GM23338 (cell line): ENCODE measurements at regions not wholly inside any gene's neighbourhood (a gene's known extent, or its start where the extent isn't known, plus 50 kb on each side); places are given as distances from the start of the nearest gene placed in this dataset.

Experiments
- ATAC-seq: fragments of 200-7000 bp; cut with Tn5 transposase; 3 replicates; pipeline ENCODE4 v1.9.1; 2020
- DNase-seq: peaks from one replicate; pipeline ENCODE4 v3.0.0-alpha.2; 2015; ENCODE audit warnings: low spot score
- H2AFZ ChIP-seq: fragments of 200-600 bp; sonication (generic); 2 replicates; pipeline ENCODE4 v1.8.0; 2016; ENCODE audit warnings: antibody characterized with exemption, mild to moderate bottlenecking, moderate library complexity
- H3F3A ChIP-seq: fragments of 200-600 bp; sonication (generic); replicated peaks from 2 replicates; pipeline ENCODE4 v1.8.0; 2017; ENCODE audit warnings: antibody characterized with exemption, mixed run types, low read depth
- H3K27ac ChIP-seq: fragments of 200-600 bp; sonication (generic); 2 replicates; pipeline ENCODE4 v1.6.1; 2016; ENCODE audit warnings: low read depth
- H3K27me3 ChIP-seq: fragments of 200-600 bp; sonication (generic); 2 replicates; pipeline ENCODE4 v1.8.0; 2016; ENCODE audit warnings: mild to moderate bottlenecking, mixed run types, moderate library complexity; ENCODE audit not compliant: insufficient read depth
- H3K36me3 ChIP-seq: fragments of 200-600 bp; sonication (generic); 2 replicates; pipeline ENCODE4 v1.8.0; 2016; ENCODE audit warnings: mild to moderate bottlenecking; ENCODE audit not compliant: insufficient read depth
- H3K4me1 ChIP-seq: fragments of 200-600 bp; sonication (generic); 2 replicates; pipeline ENCODE4 v1.8.0; 2016; ENCODE audit warnings: mild to moderate bottlenecking, moderate library complexity; ENCODE audit not compliant: insufficient read depth
- H3K4me2 ChIP-seq: fragments of 200-600 bp; sonication (generic); 2 replicates; pipeline ENCODE4 v1.7.1; 2017; ENCODE audit warnings: mixed run types
- H3K4me3 ChIP-seq: fragments of 200-600 bp; sonication (generic); 2 replicates; pipeline ENCODE4 v1.6.1; 2016; ENCODE audit warnings: mixed run types
- H3K79me2 ChIP-seq: fragments of 200-600 bp; sonication (generic); replicated peaks from 2 replicates; pipeline ENCODE4 v1.8.0; 2017; ENCODE audit warnings: mild to moderate bottlenecking; ENCODE audit not compliant: insufficient read depth
- H3K9me2 ChIP-seq: fragments of 200-600 bp; sonication (generic); 2 replicates; pipeline ENCODE4 v1.8.0; 2017; ENCODE audit not compliant: insufficient read depth
- H4K20me1 ChIP-seq: fragments of 200-600 bp; sonication (generic); replicated peaks from 2 replicates; pipeline ENCODE4 v1.8.0; 2017; ENCODE audit warnings: mild to moderate bottlenecking; ENCODE audit not compliant: insufficient read depth
- H3K27ac Mint-ChIP-seq: 2 replicates; pipeline ENCODE4 v1.8.0; 2020; ENCODE audit warnings: inconsistent platforms, mild to moderate bottlenecking, moderate library complexity, mixed read lengths
- H3K27me3 Mint-ChIP-seq: 3 replicates; pipeline ENCODE4 v1.8.0; 2022; ENCODE audit warnings: low read depth, mild to moderate bottlenecking, moderate library complexity, mixed read lengths, inconsistent platforms; ENCODE audit not compliant: insufficient read depth, poor library complexity
- H3K36me3 Mint-ChIP-seq: 3 replicates; pipeline ENCODE4 v1.8.0; 2021; ENCODE audit warnings: low read depth, mild to moderate bottlenecking, inconsistent platforms, moderate library complexity, mixed read lengths
- H3K4me1 Mint-ChIP-seq: 3 replicates; pipeline ENCODE4 v1.8.0; 2020; ENCODE audit warnings: mild to moderate bottlenecking, inconsistent platforms, mixed read lengths
- H3K4me3 Mint-ChIP-seq: 3 replicates; pipeline ENCODE4 v1.8.0; 2021; ENCODE audit warnings: moderate library complexity, mild to moderate bottlenecking, inconsistent platforms, mixed read lengths
- H3K9me3 Mint-ChIP-seq: 3 replicates; pipeline ENCODE4 v1.8.0; 2020; ENCODE audit warnings: moderate library complexity, mild to moderate bottlenecking, inconsistent platforms, mixed read lengths
- CREB1 ChIP-seq: fragments of 250-450 bp; sonication (Bioruptor Pico); IDR thresholded peaks from 2 replicates; pipeline ENCODE4 v1.5.0; 2020; ENCODE audit warnings: low read depth, mild to moderate bottlenecking, moderate library complexity
- EZH2 ChIP-seq: fragments of 200-600 bp; sonication (generic); IDR thresholded peaks from one replicate; pipeline ENCODE4 v1.8.0; 2017; ENCODE audit warnings: antibody characterized with exemption, mild to moderate bottlenecking, low read depth; ENCODE audit not compliant: unreplicated experiment
- EZH2phosphoT487 ChIP-seq: fragments of 200-600 bp; sonication (generic); IDR thresholded peaks from one replicate; pipeline ENCODE4 v1.8.1; 2018; ENCODE audit warnings: antibody characterized with exemption; ENCODE audit not compliant: unreplicated experiment
- JUNB ChIP-seq: IDR thresholded peaks from one replicate; pipeline ENCODE4 v1.6.1; 2016; ENCODE audit warnings: antibody characterized with exemption; ENCODE audit not compliant: unreplicated experiment
- NANOG ChIP-seq: IDR thresholded peaks from 2 replicates; pipeline ENCODE4 v1.6.1; 2016; ENCODE audit warnings: antibody characterized with exemption, borderline replicate concordance
- POLR2AphosphoS5 ChIP-seq: IDR thresholded peaks from 2 replicates; pipeline ENCODE4 v1.6.1; 2016; ENCODE audit warnings: antibody characterized with exemption, low read depth
- STAT1 ChIP-seq: IDR thresholded peaks from one replicate; pipeline ENCODE4 v1.6.1; 2016; ENCODE audit warnings: antibody characterized with exemption; ENCODE audit not compliant: unreplicated experiment
- ZNF114 ChIP-seq: fragments of 250-450 bp; sonication (Bioruptor Pico); IDR thresholded peaks from 2 replicates; pipeline ENCODE4 v1.5.0; 2020; ENCODE audit warnings: mild to moderate bottlenecking, moderate library complexity
- ZNF331 ChIP-seq: fragments of 250-450 bp; sonication (Bioruptor Pico); IDR thresholded peaks from 2 replicates; pipeline ENCODE4 v1.5.0; 2020; ENCODE audit warnings: low read depth, mild to moderate bottlenecking, moderate library complexity
- TF ChIP-seq, protein P1 (sequence below): fragments of 250-450 bp; sonication (Bioruptor Pico); IDR thresholded peaks from 2 replicates; pipeline ENCODE4 v1.5.0; 2020; ENCODE audit warnings: mild to moderate bottlenecking, moderate library complexity
- TF ChIP-seq, protein P2 (sequence below), 2 experiments: fragments of 200-600 bp in 1 of 2; sonication (generic) in 1 of 2; conservative IDR thresholded peaks; 2 replicates each; pipeline versions ENCODE4 v1.5.1 to v1.6.1; 2016 to 2017; ENCODE audit warnings: antibody characterized with exemption in 2 of 2, low read depth in 2 of 2, mild to moderate bottlenecking in 2 of 2, moderate library complexity in 1 of 2
- TF ChIP-seq, protein P3 (sequence below): IDR thresholded peaks from one replicate; pipeline ENCODE4 v1.6.1; 2018; ENCODE audit warnings: antibody characterized with exemption; ENCODE audit not compliant: unreplicated experiment
- TF ChIP-seq, protein P4 (sequence below): IDR thresholded peaks from 2 replicates; pipeline ENCODE4 v1.6.1; 2016; ENCODE audit warnings: antibody characterized with exemption

DNA sequence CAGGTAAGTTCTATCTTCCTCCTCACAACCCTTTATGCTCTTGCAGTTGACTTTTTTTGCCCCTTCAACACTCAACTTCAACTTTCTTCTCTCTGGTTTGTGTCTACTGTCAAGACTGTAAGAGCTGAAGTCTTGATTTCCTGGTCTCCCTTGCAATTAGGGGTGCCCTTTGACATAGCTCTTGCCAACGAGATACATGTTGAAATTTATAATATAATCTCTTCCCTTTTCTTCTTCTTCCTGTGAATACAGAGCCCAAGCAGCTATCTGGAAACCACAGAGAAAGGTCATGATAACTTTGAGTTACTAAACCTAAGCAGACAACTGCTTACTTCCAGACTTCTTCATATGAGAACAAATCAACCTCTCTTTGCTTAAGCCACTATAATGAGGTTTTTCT, 163.5 kb downstream of the MC4R start:
- Mint-ChIP-seq H3K4me3 (no peak overlapping the region), H3K27ac (no peak overlapping the region), H3K9me3 (no peaks in the 10 kb centered on the region), H3K4me1 (no peaks in the 10 kb centered on the region), H3K27me3 (no peaks in the 10 kb centered on the region), H3K36me3 (no peaks in the 10 kb centered on the region)
- Histone ChIP-seq H4K20me1 (no peaks in the 10 kb centered on the region), H2AFZ (no peak overlapping the region), H3K79me2 (no peaks in the 10 kb centered on the region), H3K4me1 (no peaks in the 10 kb centered on the region), H3K27ac (no peak overlapping the region), H3K4me3 (no peak overlapping the region), H3F3A (no peaks in the 10 kb centered on the region), H3K9me2 (no peaks in the 10 kb centered on the region), H3K27me3 (no peaks in the 10 kb centered on the region), H3K36me3 (no peaks in the 10 kb centered on the region), H3K4me2 (no peak overlapping the region)
- no peak for TF ChIP-seq POLR2AphosphoS5
- no peak for TF ChIP-seq EZH2
- TF ChIP-seq, protein P1, sequence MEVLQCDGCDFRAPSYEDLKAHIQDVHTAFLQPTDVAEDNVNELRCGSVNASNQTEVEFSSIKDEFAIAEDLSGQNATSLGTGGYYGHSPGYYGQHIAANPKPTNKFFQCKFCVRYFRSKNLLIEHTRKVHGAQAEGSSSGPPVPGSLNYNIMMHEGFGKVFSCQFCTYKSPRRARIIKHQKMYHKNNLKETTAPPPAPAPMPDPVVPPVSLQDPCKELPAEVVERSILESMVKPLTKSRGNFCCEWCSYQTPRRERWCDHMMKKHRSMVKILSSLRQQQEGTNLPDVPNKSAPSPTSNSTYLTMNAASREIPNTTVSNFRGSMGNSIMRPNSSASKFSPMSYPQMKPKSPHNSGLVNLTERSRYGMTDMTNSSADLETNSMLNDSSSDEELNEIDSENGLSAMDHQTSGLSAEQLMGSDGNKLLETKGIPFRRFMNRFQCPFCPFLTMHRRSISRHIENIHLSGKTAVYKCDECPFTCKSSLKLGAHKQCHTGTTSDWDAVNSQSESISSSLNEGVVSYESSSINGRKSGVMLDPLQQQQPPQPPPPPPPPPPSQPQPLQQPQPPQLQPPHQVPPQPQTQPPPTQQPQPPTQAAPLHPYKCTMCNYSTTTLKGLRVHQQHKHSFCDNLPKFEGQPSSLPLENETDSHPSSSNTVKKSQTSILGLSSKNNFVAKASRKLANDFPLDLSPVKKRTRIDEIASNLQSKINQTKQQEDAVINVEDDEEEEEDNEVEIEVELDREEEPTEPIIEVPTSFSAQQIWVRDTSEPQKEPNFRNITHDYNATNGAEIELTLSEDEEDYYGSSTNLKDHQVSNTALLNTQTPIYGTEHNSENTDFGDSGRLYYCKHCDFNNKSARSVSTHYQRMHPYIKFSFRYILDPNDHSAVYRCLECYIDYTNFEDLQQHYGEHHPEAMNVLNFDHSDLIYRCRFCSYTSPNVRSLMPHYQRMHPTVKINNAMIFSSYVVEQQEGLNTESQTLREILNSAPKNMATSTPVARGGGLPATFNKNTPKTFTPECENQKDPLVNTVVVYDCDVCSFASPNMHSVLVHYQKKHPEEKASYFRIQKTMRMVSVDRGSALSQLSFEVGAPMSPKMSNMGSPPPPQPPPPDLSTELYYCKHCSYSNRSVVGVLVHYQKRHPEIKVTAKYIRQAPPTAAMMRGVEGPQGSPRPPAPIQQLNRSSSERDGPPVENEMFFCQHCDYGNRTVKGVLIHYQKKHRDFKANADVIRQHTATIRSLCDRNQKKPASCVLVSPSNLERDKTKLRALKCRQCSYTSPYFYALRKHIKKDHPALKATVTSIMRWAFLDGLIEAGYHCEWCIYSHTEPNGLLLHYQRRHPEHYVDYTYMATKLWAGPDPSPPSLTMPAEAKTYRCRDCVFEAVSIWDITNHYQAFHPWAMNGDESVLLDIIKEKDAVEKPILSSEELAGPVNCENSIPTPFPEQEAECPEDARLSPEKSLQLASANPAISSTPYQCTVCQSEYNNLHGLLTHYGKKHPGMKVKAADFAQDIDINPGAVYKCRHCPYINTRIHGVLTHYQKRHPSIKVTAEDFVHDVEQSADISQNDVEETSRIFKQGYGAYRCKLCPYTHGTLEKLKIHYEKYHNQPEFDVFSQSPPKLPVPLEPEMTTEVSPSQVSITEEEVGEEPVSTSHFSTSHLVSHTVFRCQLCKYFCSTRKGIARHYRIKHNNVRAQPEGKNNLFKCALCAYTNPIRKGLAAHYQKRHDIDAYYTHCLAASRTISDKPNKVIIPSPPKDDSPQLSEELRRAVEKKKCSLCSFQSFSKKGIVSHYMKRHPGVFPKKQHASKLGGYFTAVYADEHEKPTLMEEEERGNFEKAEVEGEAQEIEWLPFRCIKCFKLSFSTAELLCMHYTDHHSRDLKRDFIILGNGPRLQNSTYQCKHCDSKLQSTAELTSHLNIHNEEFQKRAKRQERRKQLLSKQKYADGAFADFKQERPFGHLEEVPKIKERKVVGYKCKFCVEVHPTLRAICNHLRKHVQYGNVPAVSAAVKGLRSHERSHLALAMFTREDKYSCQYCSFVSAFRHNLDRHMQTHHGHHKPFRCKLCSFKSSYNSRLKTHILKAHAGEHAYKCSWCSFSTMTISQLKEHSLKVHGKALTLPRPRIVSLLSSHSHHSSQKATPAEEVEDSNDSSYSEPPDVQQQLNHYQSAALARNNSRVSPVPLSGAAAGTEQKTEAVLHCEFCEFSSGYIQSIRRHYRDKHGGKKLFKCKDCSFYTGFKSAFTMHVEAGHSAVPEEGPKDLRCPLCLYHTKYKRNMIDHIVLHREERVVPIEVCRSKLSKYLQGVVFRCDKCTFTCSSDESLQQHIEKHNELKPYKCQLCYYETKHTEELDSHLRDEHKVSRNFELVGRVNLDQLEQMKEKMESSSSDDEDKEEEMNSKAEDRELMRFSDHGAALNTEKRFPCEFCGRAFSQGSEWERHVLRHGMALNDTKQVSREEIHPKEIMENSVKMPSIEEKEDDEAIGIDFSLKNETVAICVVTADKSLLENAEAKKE (CRISPR knock-in tag), result no peak
- TF ChIP-seq ZNF114 (CRISPR knock-in tag), result no peak
- TF ChIP-seq, protein P2, sequence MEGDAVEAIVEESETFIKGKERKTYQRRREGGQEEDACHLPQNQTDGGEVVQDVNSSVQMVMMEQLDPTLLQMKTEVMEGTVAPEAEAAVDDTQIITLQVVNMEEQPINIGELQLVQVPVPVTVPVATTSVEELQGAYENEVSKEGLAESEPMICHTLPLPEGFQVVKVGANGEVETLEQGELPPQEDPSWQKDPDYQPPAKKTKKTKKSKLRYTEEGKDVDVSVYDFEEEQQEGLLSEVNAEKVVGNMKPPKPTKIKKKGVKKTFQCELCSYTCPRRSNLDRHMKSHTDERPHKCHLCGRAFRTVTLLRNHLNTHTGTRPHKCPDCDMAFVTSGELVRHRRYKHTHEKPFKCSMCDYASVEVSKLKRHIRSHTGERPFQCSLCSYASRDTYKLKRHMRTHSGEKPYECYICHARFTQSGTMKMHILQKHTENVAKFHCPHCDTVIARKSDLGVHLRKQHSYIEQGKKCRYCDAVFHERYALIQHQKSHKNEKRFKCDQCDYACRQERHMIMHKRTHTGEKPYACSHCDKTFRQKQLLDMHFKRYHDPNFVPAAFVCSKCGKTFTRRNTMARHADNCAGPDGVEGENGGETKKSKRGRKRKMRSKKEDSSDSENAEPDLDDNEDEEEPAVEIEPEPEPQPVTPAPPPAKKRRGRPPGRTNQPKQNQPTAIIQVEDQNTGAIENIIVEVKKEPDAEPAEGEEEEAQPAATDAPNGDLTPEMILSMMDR (conservative IDR thresholded peaks at IDR 0.05; ENCODE audit: low read depth in 2 of 2), result no peak
- no peak for TF ChIP-seq CREB1 (CRISPR knock-in tag)
- TF ChIP-seq ZNF331 (CRISPR knock-in tag), result no peak
- TF ChIP-seq JUNB, result no peak
- TF ChIP-seq, protein P3, sequence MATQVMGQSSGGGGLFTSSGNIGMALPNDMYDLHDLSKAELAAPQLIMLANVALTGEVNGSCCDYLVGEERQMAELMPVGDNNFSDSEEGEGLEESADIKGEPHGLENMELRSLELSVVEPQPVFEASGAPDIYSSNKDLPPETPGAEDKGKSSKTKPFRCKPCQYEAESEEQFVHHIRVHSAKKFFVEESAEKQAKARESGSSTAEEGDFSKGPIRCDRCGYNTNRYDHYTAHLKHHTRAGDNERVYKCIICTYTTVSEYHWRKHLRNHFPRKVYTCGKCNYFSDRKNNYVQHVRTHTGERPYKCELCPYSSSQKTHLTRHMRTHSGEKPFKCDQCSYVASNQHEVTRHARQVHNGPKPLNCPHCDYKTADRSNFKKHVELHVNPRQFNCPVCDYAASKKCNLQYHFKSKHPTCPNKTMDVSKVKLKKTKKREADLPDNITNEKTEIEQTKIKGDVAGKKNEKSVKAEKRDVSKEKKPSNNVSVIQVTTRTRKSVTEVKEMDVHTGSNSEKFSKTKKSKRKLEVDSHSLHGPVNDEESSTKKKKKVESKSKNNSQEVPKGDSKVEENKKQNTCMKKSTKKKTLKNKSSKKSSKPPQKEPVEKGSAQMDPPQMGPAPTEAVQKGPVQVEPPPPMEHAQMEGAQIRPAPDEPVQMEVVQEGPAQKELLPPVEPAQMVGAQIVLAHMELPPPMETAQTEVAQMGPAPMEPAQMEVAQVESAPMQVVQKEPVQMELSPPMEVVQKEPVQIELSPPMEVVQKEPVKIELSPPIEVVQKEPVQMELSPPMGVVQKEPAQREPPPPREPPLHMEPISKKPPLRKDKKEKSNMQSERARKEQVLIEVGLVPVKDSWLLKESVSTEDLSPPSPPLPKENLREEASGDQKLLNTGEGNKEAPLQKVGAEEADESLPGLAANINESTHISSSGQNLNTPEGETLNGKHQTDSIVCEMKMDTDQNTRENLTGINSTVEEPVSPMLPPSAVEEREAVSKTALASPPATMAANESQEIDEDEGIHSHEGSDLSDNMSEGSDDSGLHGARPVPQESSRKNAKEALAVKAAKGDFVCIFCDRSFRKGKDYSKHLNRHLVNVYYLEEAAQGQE, result no peak
- TF ChIP-seq NANOG, result no peak
- no peak for TF ChIP-seq STAT1
- TF ChIP-seq, protein P4, sequence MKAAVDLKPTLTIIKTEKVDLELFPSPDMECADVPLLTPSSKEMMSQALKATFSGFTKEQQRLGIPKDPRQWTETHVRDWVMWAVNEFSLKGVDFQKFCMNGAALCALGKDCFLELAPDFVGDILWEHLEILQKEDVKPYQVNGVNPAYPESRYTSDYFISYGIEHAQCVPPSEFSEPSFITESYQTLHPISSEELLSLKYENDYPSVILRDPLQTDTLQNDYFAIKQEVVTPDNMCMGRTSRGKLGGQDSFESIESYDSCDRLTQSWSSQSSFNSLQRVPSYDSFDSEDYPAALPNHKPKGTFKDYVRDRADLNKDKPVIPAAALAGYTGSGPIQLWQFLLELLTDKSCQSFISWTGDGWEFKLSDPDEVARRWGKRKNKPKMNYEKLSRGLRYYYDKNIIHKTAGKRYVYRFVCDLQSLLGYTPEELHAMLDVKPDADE, result no peak
- TF ChIP-seq EZH2phosphoT487, result no peak
- no peak for ATAC-seq
- no peak for DNase-seq
